Stomach (tissue), 8 donors: ENCODE measurements at regions not wholly inside any gene's neighbourhood (a gene's known extent, or its start where the extent isn't known, plus 50 kb on each side); places are given as distances from the start of the nearest gene placed in this dataset.

ENCODE experiments used
- DNase-seq, 2 donors: peaks; one replicate each; pipeline versions ENCODE4 v3.0.0 to v3.0.0-alpha.2; 2013 to 2019
- H3K27ac ChIP-seq, 5 donors: fragments of 200-600 bp in 4 of 5; sonication (generic) in 4 of 5; one replicate each; pipeline ENCODE4 v1.5.1; 2013 to 2019; ENCODE audit warnings: mild to moderate bottlenecking in 1 of 5, moderate library complexity in 1 of 5
- H3K27me3 ChIP-seq, 3 donors: fragments of 200-600 bp; sonication (generic); one replicate each; pipeline ENCODE4 v1.5.1; 2017 to 2019; ENCODE audit warnings: mixed run types in 1 of 3
- H3K36me3 ChIP-seq, 4 donors: fragments of 200-600 bp; sonication (generic); 1 replicate in 3 of 4; 2 replicates in 1 of 4; pipeline ENCODE4 v1.5.1; 2016 to 2019
- H3K4me1 ChIP-seq, 4 donors: fragments of 200-600 bp; sonication (generic); one replicate each; pipeline ENCODE4 v1.5.1; 2016 to 2019
- H3K4me3 ChIP-seq, 4 donors: fragments of 200-600 bp; sonication (generic) in 3 of 4; one replicate each; pipeline ENCODE4 v1.5.1; 2016 to 2019; ENCODE audit warnings: mild to moderate bottlenecking in 1 of 4
- H3K9me3 ChIP-seq, 4 donors: fragments of 200-600 bp; sonication (generic); one replicate each; pipeline ENCODE4 v1.5.1; 2016 to 2019
- CTCF ChIP-seq, 7 experiments: fragments of 450-650 bp in 4 of 7; fragments of 200-600 bp in 3 of 7; sonication (generic) in 3 of 7; IDR thresholded peaks; one replicate each; pipeline ENCODE4 v1.5.1; 2016 to 2019; ENCODE audit warnings: antibody characterized with exemption in 7 of 7, control low read depth in 2 of 7, mild to moderate bottlenecking in 1 of 7
- EP300 ChIP-seq: sonication (generic); formaldehyde crosslinking; IDR thresholded peaks from one replicate; pipeline ENCODE4 v1.6.1; 2017; ENCODE audit warnings: antibody characterized with exemption
- POLR2A ChIP-seq, 4 donors: fragments of 450-650 bp; IDR thresholded peaks; one replicate each; pipeline ENCODE4 v1.6.1; 2016; ENCODE audit warnings: antibody characterized with exemption in 4 of 4, control low read depth in 2 of 4, mild to moderate bottlenecking in 1 of 4, moderate library complexity in 1 of 4
- POLR2AphosphoS5 ChIP-seq, 3 donors: sonication (generic); formaldehyde crosslinking; IDR thresholded peaks; one replicate each; pipeline ENCODE4 v1.6.1; 2016; ENCODE audit warnings: antibody characterized with exemption in 3 of 3
- WGBS, 5 donors: extraction: QIAGEN DNeasy Blood & Tissue Kit in 3 of 5; methylation state at CpG; one replicate each; pipeline versions ENCODE4 v1.1.5 to v1.1.7; 2013 to 2018; 5-methylcytosine and 5-hydroxymethylcytosine counted together
- intact Hi-C: fragments of 100-400 bp; cut with DNase I; formaldehyde crosslinking; loops from one replicate; pipeline ENCODE4 v1.15.1; 2023; ENCODE audit warnings: low total_unique reads
- donor health status: healthy with polysubstance abuse.
- donor health status: Bipolar disorder and iron deficiency.
- donor health status: healthy.

- Histone ChIP-seq H3K27ac (no peak overlapping the region), H3K9me3 (no peaks in the 10 kb centered on the region), H3K36me3 (no peaks in the 10 kb centered on the region), H3K4me3 (no peak overlapping the region), H3K4me1 (no peaks in the 10 kb centered on the region), H3K27me3 (no peaks in the 10 kb centered on the region)
- intact Hi-C loops = no loop called here
- no peak for DNase-seq
- 83 to 89% (median 86%) methylated on average over 7 of the region's 7 CpGs for WGBS, 5 donors
- TF ChIP-seq POLR2A (IDR thresholded peaks at IDR 0.05) (no peak), EP300 (no peak), POLR2AphosphoS5 (IDR thresholded peaks at IDR 0.05) (no peak), CTCF (IDR thresholded peaks at IDR 0.05) (no peak)
These were observed 102.4 kb upstream of the HIVEP1 start for GRCh38 chr6:11909696-11910132.

- Histone ChIP-seq H3K27ac (no peak overlapping the region), H3K36me3 (no peaks in the 10 kb centered on the region), H3K27me3 (no peaks in the 10 kb centered on the region), H3K9me3 (no peaks in the 10 kb centered on the region), H3K4me3 (no peak overlapping the region), H3K4me1 (no peaks in the 10 kb centered on the region)
- TF ChIP-seq EP300 (no peak), POLR2AphosphoS5 (IDR thresholded peaks at IDR 0.05) (no peak)
- no peak for DNase-seq
- intact Hi-C loops = no loop called here
- WGBS, 5 donors = 69 to 87% (median 75%) methylated on average over 2 of the region's 2 CpGs
These were observed 103.5 kb upstream of the HIVEP1 start for GRCh38 chr6:11908436-11909105.

- no peaks in the 10 kb centered on the region for H3K36me3 ChIP-seq
- no peaks in the 10 kb centered on the region for H3K4me1 ChIP-seq
- H3K27me3 ChIP-seq = no peaks in the 10 kb centered on the region
- no peaks in the 10 kb centered on the region for H3K9me3 ChIP-seq
- H3K4me3 ChIP-seq = no peak overlapping the region
- DNase-seq = no peak
- TF ChIP-seq POLR2AphosphoS5 (IDR thresholded peaks at IDR 0.05) (no peak), CTCF (IDR thresholded peaks at IDR 0.05) (no peak), POLR2A (IDR thresholded peaks at IDR 0.05) (no peak), EP300 (no peak)
- intact Hi-C loops = no loop called here
- H3K27ac ChIP-seq = no peak overlapping the region
- WGBS, 5 donors = 93 to 98% (median 96%) methylated on average over 2 of the region's 2 CpGs
These were observed 108.5 kb upstream of the HIVEP1 start for GRCh38 chr6:11903645-11904044.

GRCh38 chr6:11902527-11902926, 109.6 kb upstream of the HIVEP1 start:
- Histone ChIP-seq H3K9me3 (no peaks in the 10 kb centered on the region), H3K4me1 (no peaks in the 10 kb centered on the region), H3K27ac (no peak overlapping the region), H3K4me3 (no peak overlapping the region), H3K36me3 (no peaks in the 10 kb centered on the region), H3K27me3 (no peaks in the 10 kb centered on the region)
- intact Hi-C loops = no loop called here
- DNase-seq = no peak
- no peak for TF ChIP-seq EP300
- TF ChIP-seq CTCF (IDR thresholded peaks at IDR 0.05) = no peak
- no peak for TF ChIP-seq POLR2A (IDR thresholded peaks at IDR 0.05)
- TF ChIP-seq POLR2AphosphoS5 (IDR thresholded peaks at IDR 0.05) = no peak
- 91 to 100% (median 96%) methylated on average over 2 of the region's 2 CpGs for WGBS, 5 donors
